GM12892 (cell line): ENCODE measurements at regions not wholly inside any gene's neighbourhood (a gene's known extent, or its start where the extent isn't known, plus 50 kb on each side); places are given as distances from the start of the nearest gene placed in this dataset.

ENCODE experiments used
- POLR2A ChIP-seq: IDR thresholded peaks from 2 replicates; pipeline ENCODE4 v1.6.1; 2011; ENCODE audit warnings: low read depth, low read length, control low read depth
- POLR2AphosphoS5 ChIP-seq: IDR thresholded peaks from 2 replicates; pipeline ENCODE4 v1.6.1; 2011; ENCODE audit warnings: low read depth, low read length, control low read depth
- TAF1 ChIP-seq: IDR thresholded peaks from 2 replicates; pipeline ENCODE4 v1.6.1; 2011; ENCODE audit warnings: low read depth, mild to moderate bottlenecking, control low read depth, low read length, borderline replicate concordance

- TF ChIP-seq POLR2A (no peak), TAF1 (no peak), POLR2AphosphoS5 (no peak)
These were observed 135.7 kb upstream of the SLC45A1 start for GRCh38 chr1:8182034-8182761.
